Esophagus (tissue), 2 donors: ENCODE measurements at regions not wholly inside any gene's neighbourhood (a gene's known extent, or its start where the extent isn't known, plus 50 kb on each side); places are given as distances from the start of the nearest gene placed in this dataset.
"Not testable (repeated sequence)": the region's sequence is repeated elsewhere in the genome, so short reads cannot be mapped to it uniquely, and the experiment has no call there.

Experiments
- H3K27ac ChIP-seq, 2 donors: one replicate each; pipeline ENCODE4 v1.5.1; 2013; ENCODE audit warnings: low read depth in 2 of 2, mild to moderate bottlenecking in 2 of 2, inconsistent platforms in 1 of 2, low read length in 1 of 2, moderate library complexity in 1 of 2
- H3K27me3 ChIP-seq, 2 donors: one replicate each; pipeline ENCODE4 v1.6.1; 2013; ENCODE audit warnings: low read length in 2 of 2, control low read depth in 1 of 2, mild to moderate bottlenecking in 1 of 2; ENCODE audit not compliant: insufficient read depth in 2 of 2, control insufficient read depth in 1 of 2
- H3K36me3 ChIP-seq, 2 donors: one replicate each; pipeline ENCODE4 v1.6.1; 2013; ENCODE audit warnings: low read length in 1 of 2; ENCODE audit not compliant: control insufficient read depth in 2 of 2, insufficient read depth in 2 of 2
- H3K4me1 ChIP-seq, 2 donors: one replicate each; pipeline ENCODE4 v1.6.1; 2013; ENCODE audit warnings: low read length in 1 of 2; ENCODE audit not compliant: control insufficient read depth in 2 of 2, insufficient read depth in 2 of 2
- H3K4me3 ChIP-seq, 2 donors: one replicate each; pipeline ENCODE4 v1.5.1; 2013; ENCODE audit warnings: low read length in 2 of 2, mild to moderate bottlenecking in 2 of 2, low read depth in 1 of 2, moderate library complexity in 1 of 2
- H3K9me3 ChIP-seq, 2 donors: one replicate each; pipeline ENCODE4 v1.6.1; 2013; ENCODE audit warnings: mild to moderate bottlenecking in 2 of 2, low read depth in 1 of 2, low read length in 1 of 2, moderate library complexity in 1 of 2; ENCODE audit not compliant: control insufficient read depth in 2 of 2, insufficient read depth in 1 of 2
- WGBS, 2 donors: extraction: QIAGEN DNeasy Blood & Tissue Kit; methylation state at CpG; one replicate each; pipeline ENCODE4 v1.1.7; 2013; 5-methylcytosine and 5-hydroxymethylcytosine counted together
- donor health status: healthy with polysubstance abuse.
- donor health status: Bipolar disorder and iron deficiency.

GRCh38 chr18:58805467-58806187 is 59.0 kb upstream of the ZNF532 start:
- WGBS, 2 donors = 50 to 57% methylated on average over 8 of the region's 8 CpGs
- H3K27ac ChIP-seq = no peak overlapping the region
- no peak overlapping the region for H3K4me3 ChIP-seq
- no peaks in the 10 kb centered on the region for H3K36me3 ChIP-seq
- no peaks in the 10 kb centered on the region for H3K9me3 ChIP-seq
- no peaks in the 10 kb centered on the region for H3K27me3 ChIP-seq
- peaks cover 0 to 2% of the 10 kb centered on the region in 2 donors for H3K4me1 ChIP-seq

- WGBS, 2 donors = 93 to 96% methylated on average over 18 to 20 of the region's 20 CpGs
These were observed 57.6 kb upstream of the ZNF532 start for GRCh38 chr18:58806826-58807714.

DNA sequence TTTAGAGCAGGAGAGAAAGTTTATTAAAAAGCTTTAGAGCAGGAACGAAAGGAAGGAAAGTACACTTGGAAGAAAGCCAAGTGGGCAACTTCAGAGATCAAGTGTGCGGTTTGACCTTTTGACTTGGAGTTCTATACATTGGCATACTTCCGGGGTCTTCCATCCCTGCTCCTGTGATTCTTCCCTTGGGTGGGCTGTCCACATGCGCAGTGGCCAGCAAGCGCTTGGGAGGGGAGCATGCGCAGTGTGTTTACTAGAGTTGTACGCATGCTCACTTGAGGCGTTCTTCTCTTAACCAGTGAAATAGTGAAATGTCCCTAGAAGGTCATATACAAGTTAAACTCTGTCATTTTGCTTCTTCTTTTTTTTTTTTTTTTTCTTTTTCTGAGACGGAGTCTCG is 56.9 kb upstream of the ZNF532 start:
- H3K9me3 ChIP-seq = no peaks in the 10 kb centered on the region
- 88 to 90% methylated on average over 10 of the region's 10 CpGs for WGBS, 2 donors

More at GRCh38 chr18:58806826-58807714, 57.6 kb upstream of the ZNF532 start:
- no peak overlapping the region for H3K4me3 ChIP-seq
- H3K9me3 ChIP-seq = no peaks in the 10 kb centered on the region
- no peaks in the 10 kb centered on the region for H3K27me3 ChIP-seq
- no peak overlapping the region for H3K27ac ChIP-seq
- no peaks in the 10 kb centered on the region for H3K36me3 ChIP-seq
- no peaks in the 10 kb centered on the region for H3K4me1 ChIP-seq

GRCh38 chr18:58808349-58808748 is 56.3 kb upstream of the ZNF532 start:
- Histone ChIP-seq H3K27me3 (no peaks in the 10 kb centered on the region), H3K4me3 (no peak overlapping the region), H3K4me1 (no peaks in the 10 kb centered on the region), H3K9me3 (no peaks in the 10 kb centered on the region), H3K36me3 (no peaks in the 10 kb centered on the region), H3K27ac (no peak overlapping the region)
- WGBS, 2 donors = 93% methylated on average over 10 of the region's 10 CpGs

More for the DNA sequence above, 56.9 kb upstream of the ZNF532 start:
- Histone ChIP-seq H3K36me3 (no peaks in the 10 kb centered on the region), H3K27ac (no peak overlapping the region), H3K4me3 (no peak overlapping the region), H3K4me1 (no peaks in the 10 kb centered on the region), H3K27me3 (no peaks in the 10 kb centered on the region)

- not testable (repeated sequence) for H3K36me3 ChIP-seq, H3K4me3 ChIP-seq, H3K27me3 ChIP-seq, H3K4me1 ChIP-seq, H3K27ac ChIP-seq, H3K9me3 ChIP-seq
- WGBS, 2 donors = 94 to 95% methylated on average over 12 to 13 of the region's 13 CpGs
These were observed 52.8 kb upstream of the ZNF532 start for GRCh38 chr18:58811859-58812258.

DNA sequence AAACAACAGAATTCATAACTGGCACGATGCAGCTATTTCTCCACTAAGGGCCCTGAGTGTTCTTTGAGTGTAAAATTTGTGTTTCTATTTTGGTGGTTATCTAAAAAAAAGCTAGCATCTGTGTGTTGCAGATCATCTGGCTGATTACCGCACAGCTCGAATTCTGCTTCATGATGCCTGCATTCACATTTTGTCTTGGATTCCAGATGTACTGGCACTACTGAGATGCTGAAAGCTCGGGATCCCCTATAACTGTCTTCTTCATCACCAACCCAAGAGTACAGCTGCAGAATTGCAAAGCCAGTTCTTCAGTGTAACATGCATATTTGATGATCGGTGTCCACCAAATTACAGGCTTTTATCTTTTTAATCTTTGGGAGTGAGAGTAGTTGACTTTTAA is 51.6 kb upstream of the ZNF532 start:
- H3K4me1 ChIP-seq = no peaks in the 10 kb centered on the region
- no peak overlapping the region for H3K4me3 ChIP-seq
- H3K9me3 ChIP-seq = no peaks in the 10 kb centered on the region
- H3K36me3 ChIP-seq = no peaks in the 10 kb centered on the region
- 78 to 83% methylated on average over 5 of the region's 5 CpGs for WGBS, 2 donors
- no peak overlapping the region for H3K27ac ChIP-seq
- no peaks in the 10 kb centered on the region for H3K27me3 ChIP-seq

GRCh38 chr18:58813561-58814225 is 51.0 kb upstream of the ZNF532 start:
- WGBS, 2 donors = 71 to 78% methylated on average over 4 of the region's 4 CpGs
- Histone ChIP-seq H3K4me1 (no peaks in the 10 kb centered on the region), H3K27me3 (no peaks in the 10 kb centered on the region), H3K4me3 (no peak overlapping the region), H3K9me3 (no peaks in the 10 kb centered on the region), H3K36me3 (no peaks in the 10 kb centered on the region), H3K27ac (peak overlapping the region in 1 of 2 donors; percentile 9)

GRCh38 chr18:58814317-58814716 is 50.4 kb upstream of the ZNF532 start:
- no peak overlapping the region for H3K4me3 ChIP-seq
- H3K36me3 ChIP-seq = no peaks in the 10 kb centered on the region
- 69 to 79% methylated on average over 4 of the region's 4 CpGs for WGBS, 2 donors
- no peaks in the 10 kb centered on the region for H3K27me3 ChIP-seq
- no peaks in the 10 kb centered on the region for H3K4me1 ChIP-seq
- H3K27ac ChIP-seq = no peak overlapping the region
- no peaks in the 10 kb centered on the region for H3K9me3 ChIP-seq
